ENCODE measurements at regions not wholly inside any gene's neighbourhood (a gene's known extent, or its start where the extent isn't known, plus 50 kb on each side); places are given as distances from the start of the nearest gene placed in this dataset.
"Not testable (repeated sequence)": the region's sequence is repeated elsewhere in the genome, so short reads cannot be mapped to it uniquely, and the experiment has no call there.

GRCh38 chr2:13968811-13969210 lies 663.7 kb upstream of the LRATD1 start:
- DNase-seq: no peak

GRCh38 chr2:13986119-13986720 lies 646.3 kb upstream of the LRATD1 start:
- DNase-seq: no peak

GRCh38 chr2:13996527-13996926 lies 636.0 kb upstream of the LRATD1 start:
- no peak for DNase-seq

GRCh38 chr2:14011190-14011589 lies 621.3 kb upstream of the LRATD1 start:
- DNase-seq: no peak

- no peak for DNase-seq
These were observed 617.3 kb upstream of the LRATD1 start for GRCh38 chr2:14015113-14015630.

DNA sequence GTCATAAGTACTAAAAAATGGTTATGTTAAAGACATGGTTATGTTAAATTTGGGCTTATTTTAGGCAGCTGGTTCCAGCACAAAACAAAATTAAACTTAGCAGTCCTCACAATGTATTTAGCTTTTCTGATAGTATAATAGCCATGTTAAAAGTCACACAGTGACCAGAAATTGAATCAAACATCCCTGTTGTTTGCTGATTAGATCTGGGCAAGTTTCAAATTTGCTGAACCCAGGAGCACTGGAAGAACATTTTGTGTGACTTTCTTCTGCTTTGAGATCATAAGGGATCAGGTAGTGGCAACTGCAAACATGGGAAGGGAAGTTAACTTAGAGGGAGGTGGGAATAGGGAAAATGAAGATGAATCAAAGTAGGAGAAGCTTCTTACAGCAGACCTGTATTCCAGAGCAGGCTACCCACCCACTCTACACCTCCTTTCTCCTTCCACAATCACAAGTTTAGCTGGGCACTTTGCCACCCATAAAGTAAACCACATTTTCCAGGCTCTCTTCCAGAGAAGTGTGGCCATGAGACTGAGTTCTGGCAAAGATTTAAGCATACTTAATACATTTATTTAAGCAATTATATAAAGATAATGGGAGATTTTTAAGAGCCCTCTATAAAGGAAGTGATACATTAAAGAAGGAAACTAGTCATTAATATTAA lies 616.1 kb upstream of the LRATD1 start:
- no peak for DNase-seq

- DNase-seq: no peak
These were observed 613.9 kb upstream of the LRATD1 start for GRCh38 chr2:14018620-14019019.

- DNase-seq: no peak
These were observed 609.0 kb upstream of the LRATD1 start for GRCh38 chr2:14023558-14023957.

GRCh38 chr2:14039134-14039533 lies 593.4 kb upstream of the LRATD1 start:
- DNase-seq: no peak

DNA sequence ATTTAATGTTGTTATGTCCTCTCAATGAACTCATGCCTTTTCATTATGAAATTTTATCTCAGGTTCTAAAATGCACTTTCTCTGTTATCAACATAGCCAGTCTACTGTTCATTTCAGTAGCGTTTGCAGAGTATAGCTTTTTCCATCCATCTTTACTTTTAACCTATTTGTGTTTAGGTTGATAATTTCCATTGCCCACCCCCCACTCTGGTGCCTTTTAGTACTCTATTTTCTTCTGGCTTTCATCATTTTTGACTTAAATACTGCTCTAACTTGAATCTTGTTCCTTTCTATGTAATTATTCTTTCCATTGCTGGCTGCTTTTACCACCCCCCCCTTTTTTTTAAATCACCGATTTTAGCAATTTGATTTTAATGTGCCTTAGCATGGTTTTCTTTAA lies 585.0 kb upstream of the LRATD1 start:
- DNase-seq: no peak

- DNase-seq: no peak
These were observed 581.1 kb upstream of the LRATD1 start for GRCh38 chr2:14051401-14051800.

DNA sequence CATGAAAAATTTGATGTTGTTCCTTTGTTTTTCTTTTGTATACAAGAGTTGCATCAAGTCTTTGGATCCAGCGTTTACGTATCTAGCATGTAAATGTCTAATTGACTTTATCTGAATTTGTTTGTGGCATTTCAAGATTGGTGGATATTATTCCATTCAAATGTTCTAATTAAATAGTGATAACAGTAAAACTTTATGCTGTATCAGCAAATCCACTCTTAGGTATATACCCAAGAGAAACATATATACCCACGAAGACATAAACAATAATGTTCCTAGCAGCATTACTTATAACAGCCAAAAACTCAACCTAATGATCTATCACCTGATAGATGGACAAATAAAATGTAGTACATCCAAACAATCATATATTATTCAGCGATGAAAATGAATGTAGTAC lies 579.4 kb upstream of the LRATD1 start:
- DNase-seq: no peak

GRCh38 chr2:14064346-14064745 lies 568.2 kb upstream of the LRATD1 start:
- DNase-seq: no peak

- DNase-seq: no peak
These were observed 560.2 kb upstream of the LRATD1 start for GRCh38 chr2:14072338-14072737.

GRCh38 chr2:14074691-14075090 lies 557.8 kb upstream of the LRATD1 start:
- DNase-seq: no peak

DNA sequence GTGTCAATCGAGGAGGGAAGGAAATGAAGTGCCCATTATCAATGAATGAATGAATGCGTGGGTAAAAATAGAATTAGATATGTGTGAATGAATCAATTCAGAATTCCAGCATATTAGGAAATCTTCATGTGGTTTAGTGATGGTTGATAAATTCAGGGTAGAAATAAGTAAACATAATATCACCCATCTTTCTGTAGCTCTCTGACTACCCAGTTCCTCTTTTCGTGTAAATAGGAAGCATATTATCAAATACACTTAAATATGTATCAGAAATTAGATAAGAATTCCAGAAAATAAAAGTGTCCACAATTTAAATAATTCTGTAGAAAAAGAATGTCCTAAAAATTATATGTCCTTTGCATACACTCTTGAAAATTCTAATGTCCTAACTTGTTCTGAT lies 552.9 kb upstream of the LRATD1 start:
- DNase-seq: no peak

DNA sequence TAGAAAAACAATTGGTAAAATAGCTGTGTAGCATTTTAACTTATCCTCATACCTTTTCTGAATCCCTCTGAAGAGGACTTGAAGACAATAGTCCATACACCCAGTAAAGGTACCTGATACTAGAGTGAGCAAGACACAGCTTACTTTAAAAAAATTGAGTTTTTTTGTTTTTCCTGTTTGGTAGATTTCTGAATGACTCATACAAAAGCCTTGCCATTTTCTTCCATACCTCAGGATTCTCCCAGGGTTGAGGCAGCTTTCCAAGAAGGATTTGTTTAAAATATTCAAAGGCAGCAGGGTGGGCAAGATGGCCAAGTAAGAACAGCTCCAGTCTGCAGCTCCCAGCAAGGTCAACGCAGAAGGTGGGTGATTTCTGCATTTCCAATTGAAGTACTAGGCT lies 551.0 kb upstream of the LRATD1 start:
- no peak for DNase-seq

DNA sequence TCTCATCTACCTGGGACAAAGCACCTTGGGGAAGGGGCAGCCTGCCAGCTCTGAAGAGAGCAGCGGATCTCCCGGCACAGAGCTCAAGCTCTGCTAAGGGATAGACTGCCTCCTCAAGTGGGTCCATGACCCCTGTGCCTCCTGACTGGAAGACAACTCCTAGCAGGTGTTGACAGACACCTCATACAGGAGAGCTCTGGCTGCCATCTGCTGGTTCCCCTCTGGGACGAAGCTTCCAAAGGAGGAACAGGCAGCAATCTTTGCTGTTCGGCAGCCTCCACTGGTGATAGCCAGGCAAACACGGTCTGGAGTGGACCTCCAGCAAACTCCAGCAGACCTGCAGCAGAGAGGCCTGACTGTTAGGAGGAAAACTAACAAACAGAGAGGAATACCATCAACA lies 549.9 kb upstream of the LRATD1 start:
- no peak for DNase-seq

DNA sequence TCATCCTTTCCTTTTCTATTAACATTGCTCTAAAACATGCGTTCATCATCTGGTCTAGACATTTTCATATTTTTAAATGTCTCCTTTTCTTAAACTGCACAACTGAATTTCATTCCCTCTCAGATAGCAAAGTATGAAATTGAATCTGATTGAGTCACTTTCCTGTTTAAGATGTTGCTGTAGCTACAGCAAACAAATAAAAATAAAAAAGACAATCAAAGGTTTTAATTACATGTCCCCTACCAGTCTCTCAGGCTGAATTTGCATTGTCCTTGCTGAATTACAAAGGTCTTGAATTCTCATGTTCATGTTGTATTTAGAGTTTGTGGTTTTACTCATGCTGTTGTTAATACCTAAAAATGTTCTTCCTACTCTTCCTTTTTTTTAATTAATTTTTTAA lies 537.9 kb upstream of the LRATD1 start:
- DNase-seq: no peak

- not testable (repeated sequence) for DNase-seq
These were observed 533.4 kb upstream of the LRATD1 start for GRCh38 chr2:14099101-14099500.

- no peak for DNase-seq
These were observed 518.2 kb upstream of the LRATD1 start for GRCh38 chr2:14114275-14114674.

- DNase-seq: no peak
These were observed 512.1 kb upstream of the LRATD1 start for GRCh38 chr2:14120376-14120775.

GRCh38 chr2:14123436-14124103 lies 508.9 kb upstream of the LRATD1 start:
- no peak for DNase-seq

DNA sequence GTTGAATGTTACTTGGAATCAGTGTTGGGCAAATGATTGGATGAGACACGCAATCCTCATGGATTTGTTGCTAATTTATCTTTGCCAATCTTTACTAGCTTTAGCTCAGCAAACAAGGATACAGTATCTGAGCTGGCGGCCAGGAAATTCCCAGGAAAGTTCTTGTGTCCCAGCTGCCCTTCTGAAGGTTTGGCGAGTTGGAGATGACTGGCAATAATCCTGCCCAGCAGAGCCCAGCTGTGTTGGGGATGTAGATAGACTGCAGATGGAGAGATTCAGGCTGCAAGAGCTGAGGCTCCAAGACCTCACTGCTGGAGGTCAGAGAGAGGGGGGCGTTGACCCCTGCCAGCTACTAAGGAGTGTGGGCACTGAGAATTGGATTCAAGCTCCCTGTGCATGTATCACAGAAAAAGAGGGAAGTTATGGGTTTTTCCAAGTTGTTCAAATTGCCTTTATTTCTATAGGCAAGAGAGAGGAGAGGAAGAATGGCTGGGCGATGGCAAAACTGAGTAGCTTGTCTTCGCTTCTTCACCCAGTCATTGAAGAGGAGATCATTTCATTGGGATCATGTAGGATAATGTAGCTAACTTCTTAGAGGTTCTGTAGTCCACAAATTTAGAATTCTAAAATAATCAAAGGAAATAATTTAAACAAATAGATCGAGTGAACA lies 506.8 kb upstream of the LRATD1 start:
- no peak for DNase-seq
